Spleen (tissue), 7 donors: ENCODE measurements at regions not wholly inside any gene's neighbourhood (a gene's known extent, or its start where the extent isn't known, plus 50 kb on each side); places are given as distances from the start of the nearest gene placed in this dataset.

Source experiments
- POLR2AphosphoS5 ChIP-seq, 3 donors: sonication (generic); formaldehyde crosslinking; IDR thresholded peaks; one replicate each; pipeline ENCODE4 v1.5.1; 2017; ENCODE audit warnings: antibody characterized with exemption in 3 of 3
- TF ChIP-seq, protein P1 (sequence below), 11 experiments: fragments of 200-600 bp in 7 of 11; fragments of 450-650 bp in 4 of 11; sonication (generic) in 4 of 11; IDR thresholded peaks in 8 of 11; conservative IDR thresholded peaks in 3 of 11; 1 replicate in 7 of 11; 2 replicates in 4 of 11; pipeline versions ENCODE4 v1.4.0 to v1.8.0; 2016 to 2021; ENCODE audit warnings: antibody characterized with exemption in 11 of 11, inconsistent platforms in 4 of 11, mild to moderate bottlenecking in 1 of 11
- donor health status: DM: no; HTN: no; CAD: no; lungs with moderate emphysema.
- donor health status: DM: no; HTN: no; CAD: no.
- donor health status: DM: no; HTN: no; CAD: no.

DNA sequence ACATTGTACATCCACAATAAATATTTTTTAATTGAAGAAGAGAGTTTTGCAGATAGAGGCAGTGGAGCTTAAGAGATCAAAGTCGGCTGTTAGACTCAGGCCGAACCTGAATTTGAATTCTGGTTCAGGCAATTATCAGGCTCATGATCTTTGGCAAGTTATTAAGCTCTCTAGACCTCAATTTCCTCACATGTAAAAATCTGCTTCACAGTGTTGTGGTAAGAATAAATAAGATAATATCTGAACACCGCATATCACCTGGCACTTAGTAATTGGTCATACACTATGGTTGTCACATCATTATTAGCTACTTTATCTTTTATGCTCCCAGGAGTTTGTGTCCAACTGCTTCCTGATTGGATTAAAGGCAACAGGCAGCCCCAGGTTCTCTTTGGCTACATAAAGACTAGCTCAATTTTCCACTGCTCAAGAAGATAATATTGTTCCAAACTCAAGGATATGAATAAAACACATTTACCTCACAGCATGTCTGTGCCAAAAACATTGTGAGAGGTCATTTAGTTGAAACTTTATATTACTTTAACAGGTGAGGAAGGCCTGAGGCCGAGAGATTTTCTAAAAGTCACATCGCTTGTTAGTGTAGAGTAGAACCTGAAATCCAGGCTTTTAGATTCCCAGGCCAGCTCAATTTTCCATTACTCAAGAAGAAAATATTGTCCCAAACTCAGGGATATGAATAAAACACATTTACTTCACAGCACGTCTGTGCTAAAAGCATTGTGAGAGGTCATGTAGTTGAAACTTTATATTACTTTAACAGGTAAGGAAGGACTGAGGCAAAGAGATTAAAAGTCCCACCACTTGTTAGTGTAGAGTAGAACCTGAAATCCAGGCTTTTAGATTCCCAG is 289.2 kb upstream of the PTGER4 start:
- TF ChIP-seq, protein P1, sequence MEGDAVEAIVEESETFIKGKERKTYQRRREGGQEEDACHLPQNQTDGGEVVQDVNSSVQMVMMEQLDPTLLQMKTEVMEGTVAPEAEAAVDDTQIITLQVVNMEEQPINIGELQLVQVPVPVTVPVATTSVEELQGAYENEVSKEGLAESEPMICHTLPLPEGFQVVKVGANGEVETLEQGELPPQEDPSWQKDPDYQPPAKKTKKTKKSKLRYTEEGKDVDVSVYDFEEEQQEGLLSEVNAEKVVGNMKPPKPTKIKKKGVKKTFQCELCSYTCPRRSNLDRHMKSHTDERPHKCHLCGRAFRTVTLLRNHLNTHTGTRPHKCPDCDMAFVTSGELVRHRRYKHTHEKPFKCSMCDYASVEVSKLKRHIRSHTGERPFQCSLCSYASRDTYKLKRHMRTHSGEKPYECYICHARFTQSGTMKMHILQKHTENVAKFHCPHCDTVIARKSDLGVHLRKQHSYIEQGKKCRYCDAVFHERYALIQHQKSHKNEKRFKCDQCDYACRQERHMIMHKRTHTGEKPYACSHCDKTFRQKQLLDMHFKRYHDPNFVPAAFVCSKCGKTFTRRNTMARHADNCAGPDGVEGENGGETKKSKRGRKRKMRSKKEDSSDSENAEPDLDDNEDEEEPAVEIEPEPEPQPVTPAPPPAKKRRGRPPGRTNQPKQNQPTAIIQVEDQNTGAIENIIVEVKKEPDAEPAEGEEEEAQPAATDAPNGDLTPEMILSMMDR (IDR thresholded peaks at IDR 0.05 in 8 of 11, conservative IDR thresholded peaks at IDR 0.05 in 3 of 11), result no peak
- TF ChIP-seq POLR2AphosphoS5 (IDR thresholded peaks at IDR 0.05), result no peak
